DOHH2 (cell line): ENCODE measurements at regions not wholly inside any gene's neighbourhood (a gene's known extent, or its start where the extent isn't known, plus 50 kb on each side); places are given as distances from the start of the nearest gene placed in this dataset.

Experiments used
- H3F3A ChIP-seq: fragments of 200-600 bp; sonication (generic), shearing (Covaris generic); 2 replicates; pipeline ENCODE4 v1.6.0; 2016; ENCODE audit warnings: antibody characterized with exemption, mild to moderate bottlenecking; ENCODE audit not compliant: control insufficient read depth, insufficient read depth
- H3K27ac ChIP-seq: fragments of 200-600 bp; sonication (generic); 2 replicates; pipeline ENCODE4 v1.5.1; 2014; ENCODE audit warnings: low read depth, mild to moderate bottlenecking, low read length, moderate library complexity
- H3K27me3 ChIP-seq: fragments of 200-600 bp; sonication (generic); 2 replicates; pipeline ENCODE4 v1.6.1; 2014; ENCODE audit warnings: mild to moderate bottlenecking, low read length, mixed read lengths; ENCODE audit not compliant: control insufficient read depth
- H3K36me3 ChIP-seq: fragments of 200-600 bp; sonication (generic); 2 replicates; pipeline ENCODE4 v1.6.1; 2014; ENCODE audit warnings: mild to moderate bottlenecking, low read length, moderate library complexity, mixed read lengths; ENCODE audit not compliant: control insufficient read depth
- H3K4me1 ChIP-seq: fragments of 200-600 bp; sonication (generic); 2 replicates; pipeline ENCODE4 v1.6.1; 2014; ENCODE audit warnings: mild to moderate bottlenecking, low read length, mixed read lengths; ENCODE audit not compliant: control insufficient read depth
- H3K4me2 ChIP-seq: fragments of 200-600 bp; sonication (generic); 2 replicates; pipeline ENCODE4 v1.6.0; 2014; ENCODE audit warnings: mild to moderate bottlenecking, low read length, moderate library complexity
- H3K4me3 ChIP-seq: fragments of 200-600 bp; sonication (generic); 2 replicates; pipeline ENCODE4 v1.5.1; 2014; ENCODE audit warnings: mild to moderate bottlenecking, low read length, mixed read lengths
- H3K79me2 ChIP-seq: fragments of 200-600 bp; sonication (generic); 2 replicates; pipeline ENCODE4 v1.6.1; 2014; ENCODE audit warnings: mild to moderate bottlenecking, low read length, mixed read lengths; ENCODE audit not compliant: control insufficient read depth
- H3K9me2 ChIP-seq: fragments of 200-600 bp; sonication (generic); replicated peaks from 2 replicates; pipeline ENCODE4 v1.6.1; 2014; ENCODE audit warnings: mild to moderate bottlenecking, low read length, mixed read lengths; ENCODE audit not compliant: control insufficient read depth
- H3K9me3 ChIP-seq: fragments of 200-600 bp; sonication (generic); 2 replicates; pipeline ENCODE4 v1.6.1; 2014; ENCODE audit warnings: antibody characterized with exemption, low read length, mixed read lengths; ENCODE audit not compliant: control insufficient read depth, insufficient read depth
- H4K20me1 ChIP-seq: fragments of 200-600 bp; sonication (generic); 2 replicates; pipeline ENCODE4 v1.6.0; 2014; ENCODE audit warnings: low read depth, mild to moderate bottlenecking, antibody characterized with exemption, low read length, moderate library complexity; ENCODE audit not compliant: control insufficient read depth, insufficient read depth
- EZH2phosphoT487 ChIP-seq: fragments of 200-600 bp; sonication (generic); IDR thresholded peaks from 2 replicates; pipeline ENCODE4 v1.6.1; 2017; ENCODE audit warnings: borderline replicate concordance, mild to moderate bottlenecking, antibody characterized with exemption, low read length, moderate library complexity, mixed read lengths
- TF ChIP-seq, protein P1 (sequence below): fragments of 200-600 bp; sonication (generic); IDR thresholded peaks from one replicate; pipeline ENCODE4 v1.5.1; 2014; ENCODE audit warnings: antibody characterized with exemption, mild to moderate bottlenecking, low read depth, low read length; ENCODE audit not compliant: poor library complexity, severe bottlenecking

DNA sequence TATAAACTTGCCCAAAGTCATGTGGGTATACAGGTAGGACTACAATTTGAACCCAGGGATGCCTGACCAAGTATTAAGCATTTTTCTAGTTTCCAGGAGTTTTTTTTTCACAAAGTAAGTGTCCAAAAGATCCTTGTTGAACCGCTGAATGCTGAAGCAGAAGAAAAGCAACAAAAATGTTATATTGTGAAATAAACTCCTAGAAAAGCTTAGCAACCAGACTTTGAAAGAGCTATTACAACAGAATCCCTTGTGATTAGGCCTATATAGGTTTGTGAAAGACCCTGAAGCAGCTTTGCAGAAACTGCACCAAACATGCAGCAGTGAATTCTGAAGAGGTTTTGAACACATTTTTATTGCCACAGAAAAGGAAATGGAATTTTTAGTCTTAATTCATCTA, 236.8 kb downstream of the TUSC7 start:
- Histone ChIP-seq H3K27me3 (no peaks in the 10 kb centered on the region), H3K27ac (no peak overlapping the region), H3K4me2 (no peak overlapping the region), H3K4me3 (no peak overlapping the region), H3F3A (no peaks in the 10 kb centered on the region), H3K9me2 (no peaks in the 10 kb centered on the region), H4K20me1 (no peaks in the 10 kb centered on the region), H3K4me1 (no peaks in the 10 kb centered on the region), H3K79me2 (no peaks in the 10 kb centered on the region), H3K9me3 (no peaks in the 10 kb centered on the region), H3K36me3 (no peaks in the 10 kb centered on the region)
- no peak for TF ChIP-seq EZH2phosphoT487
- TF ChIP-seq, protein P1, sequence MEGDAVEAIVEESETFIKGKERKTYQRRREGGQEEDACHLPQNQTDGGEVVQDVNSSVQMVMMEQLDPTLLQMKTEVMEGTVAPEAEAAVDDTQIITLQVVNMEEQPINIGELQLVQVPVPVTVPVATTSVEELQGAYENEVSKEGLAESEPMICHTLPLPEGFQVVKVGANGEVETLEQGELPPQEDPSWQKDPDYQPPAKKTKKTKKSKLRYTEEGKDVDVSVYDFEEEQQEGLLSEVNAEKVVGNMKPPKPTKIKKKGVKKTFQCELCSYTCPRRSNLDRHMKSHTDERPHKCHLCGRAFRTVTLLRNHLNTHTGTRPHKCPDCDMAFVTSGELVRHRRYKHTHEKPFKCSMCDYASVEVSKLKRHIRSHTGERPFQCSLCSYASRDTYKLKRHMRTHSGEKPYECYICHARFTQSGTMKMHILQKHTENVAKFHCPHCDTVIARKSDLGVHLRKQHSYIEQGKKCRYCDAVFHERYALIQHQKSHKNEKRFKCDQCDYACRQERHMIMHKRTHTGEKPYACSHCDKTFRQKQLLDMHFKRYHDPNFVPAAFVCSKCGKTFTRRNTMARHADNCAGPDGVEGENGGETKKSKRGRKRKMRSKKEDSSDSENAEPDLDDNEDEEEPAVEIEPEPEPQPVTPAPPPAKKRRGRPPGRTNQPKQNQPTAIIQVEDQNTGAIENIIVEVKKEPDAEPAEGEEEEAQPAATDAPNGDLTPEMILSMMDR = no peak

DNA sequence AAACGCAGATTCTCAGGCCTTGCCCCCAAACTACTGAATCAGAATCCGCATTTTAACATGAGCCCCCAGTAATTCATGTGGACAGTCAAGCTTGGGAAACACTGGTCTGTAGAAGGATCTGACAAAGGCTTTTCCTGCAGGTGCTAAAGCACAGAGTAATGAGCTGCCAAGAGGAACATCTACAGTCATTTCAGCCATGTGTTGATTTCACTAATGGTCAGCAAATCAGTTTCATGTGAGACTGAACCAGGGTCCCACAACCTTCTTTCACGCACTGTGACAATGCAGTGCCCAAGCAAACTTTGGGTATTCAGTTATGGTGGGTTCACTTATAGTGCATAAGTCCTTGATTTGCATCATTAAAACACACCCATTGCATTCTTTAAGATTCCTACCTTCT, 237.6 kb downstream of the TUSC7 start:
- H3K27me3 ChIP-seq = no peaks in the 10 kb centered on the region
- no peaks in the 10 kb centered on the region for H3K9me3 ChIP-seq
- H3K9me2 ChIP-seq = no peaks in the 10 kb centered on the region
- H3F3A ChIP-seq = no peaks in the 10 kb centered on the region
- H4K20me1 ChIP-seq = no peaks in the 10 kb centered on the region
- no peaks in the 10 kb centered on the region for H3K4me1 ChIP-seq
- no peak overlapping the region for H3K4me2 ChIP-seq
- no peaks in the 10 kb centered on the region for H3K79me2 ChIP-seq
- H3K36me3 ChIP-seq = no peaks in the 10 kb centered on the region
- TF ChIP-seq, protein P1 = no peak
- TF ChIP-seq EZH2phosphoT487 = no peak
- H3K27ac ChIP-seq = no peak overlapping the region
- H3K4me3 ChIP-seq = no peak overlapping the region

DNA sequence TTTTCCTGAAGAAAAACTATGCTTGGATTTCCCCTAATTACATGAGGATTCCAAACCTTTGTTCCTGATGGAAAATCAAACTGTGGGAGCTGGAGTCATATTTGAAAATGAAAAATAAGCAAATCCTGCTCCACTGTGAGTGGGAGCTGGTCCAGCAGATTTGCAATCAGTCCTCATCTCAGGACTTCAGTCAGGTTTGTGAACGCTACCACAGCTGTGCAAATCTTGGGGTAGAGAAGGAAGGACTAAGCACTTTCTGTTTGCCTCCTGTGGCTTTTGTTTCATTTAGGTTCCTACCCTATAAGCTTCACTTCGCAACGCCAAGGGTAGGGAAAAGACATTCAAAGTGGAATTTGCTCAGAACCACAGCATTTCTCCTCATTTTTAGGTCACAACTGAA, 238.2 kb downstream of the TUSC7 start:
- no peak overlapping the region for H3K27ac ChIP-seq
- no peaks in the 10 kb centered on the region for H4K20me1 ChIP-seq
- no peak overlapping the region for H3K4me3 ChIP-seq
- H3F3A ChIP-seq = no peaks in the 10 kb centered on the region
- H3K4me1 ChIP-seq = no peaks in the 10 kb centered on the region
- H3K4me2 ChIP-seq = no peak overlapping the region
- no peak for TF ChIP-seq EZH2phosphoT487
- TF ChIP-seq, protein P1 = no peak
- no peaks in the 10 kb centered on the region for H3K79me2 ChIP-seq
- H3K36me3 ChIP-seq = no peaks in the 10 kb centered on the region
- no peaks in the 10 kb centered on the region for H3K9me3 ChIP-seq
- H3K27me3 ChIP-seq = no peaks in the 10 kb centered on the region
- H3K9me2 ChIP-seq = no peaks in the 10 kb centered on the region
